NCI-H69 (cell line): ENCODE measurements at regions not wholly inside any gene's neighbourhood (a gene's known extent, or its start where the extent isn't known, plus 50 kb on each side); places are given as distances from the start of the nearest gene placed in this dataset.

Source experiments
- DNase-seq: peaks from one replicate; lab custom pipeline; 2025; lab: John Stamatoyannopoulos, UW

DNA sequence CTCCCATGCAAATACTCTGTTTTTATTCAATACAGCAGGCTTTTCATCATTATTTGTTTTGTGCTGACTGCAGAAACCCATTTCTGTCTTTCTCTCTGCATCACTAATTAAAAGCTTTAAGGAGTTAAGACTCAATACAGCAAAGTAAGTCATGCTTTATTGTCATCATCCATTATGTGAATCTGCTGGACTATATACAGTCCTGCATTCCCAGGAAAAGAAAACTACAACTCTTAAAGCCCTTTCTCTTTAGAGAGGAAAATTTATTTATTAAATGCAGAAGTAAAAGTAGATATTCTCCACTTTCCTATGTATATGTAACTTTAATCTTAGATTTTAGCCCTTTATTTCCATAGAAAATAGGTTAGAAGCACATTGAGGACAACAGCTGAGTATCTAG is 706.6 kb upstream of the RGMB start:
- DNase-seq, result no peak

DNA sequence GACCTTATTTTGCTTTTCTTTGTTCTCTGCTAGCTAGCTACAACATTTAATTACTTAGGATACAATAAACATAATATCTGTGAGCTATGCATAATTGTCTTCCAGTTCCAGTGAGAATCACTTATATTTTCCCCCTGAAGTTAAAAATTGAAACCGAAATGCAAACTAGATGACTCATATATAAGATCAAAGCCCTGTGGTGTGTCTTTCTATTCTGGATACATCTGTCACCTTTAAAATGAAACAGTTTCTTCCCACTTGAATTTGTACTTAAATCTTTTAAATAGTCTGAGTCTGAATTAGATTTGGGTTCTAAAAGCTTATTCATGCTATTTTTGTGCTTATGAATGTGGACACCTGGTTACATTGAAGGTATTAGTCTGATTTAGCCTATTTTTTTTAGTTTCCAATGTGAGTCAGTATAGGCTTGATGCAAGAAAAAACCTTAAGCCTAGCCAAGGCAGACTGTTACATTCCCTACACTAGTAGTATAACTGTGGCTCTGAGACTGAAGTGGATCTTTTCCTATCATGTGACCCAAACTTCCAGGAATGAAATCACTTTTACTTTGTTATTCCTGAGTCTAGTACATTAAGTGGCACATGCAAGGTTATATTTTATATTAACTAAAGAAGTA is 703.5 kb upstream of the RGMB start:
- no peak for DNase-seq

- DNase-seq, result no peak
Observed at GRCh38 chr5:98072921-98073320, 700.5 kb upstream of the RGMB start.

DNA sequence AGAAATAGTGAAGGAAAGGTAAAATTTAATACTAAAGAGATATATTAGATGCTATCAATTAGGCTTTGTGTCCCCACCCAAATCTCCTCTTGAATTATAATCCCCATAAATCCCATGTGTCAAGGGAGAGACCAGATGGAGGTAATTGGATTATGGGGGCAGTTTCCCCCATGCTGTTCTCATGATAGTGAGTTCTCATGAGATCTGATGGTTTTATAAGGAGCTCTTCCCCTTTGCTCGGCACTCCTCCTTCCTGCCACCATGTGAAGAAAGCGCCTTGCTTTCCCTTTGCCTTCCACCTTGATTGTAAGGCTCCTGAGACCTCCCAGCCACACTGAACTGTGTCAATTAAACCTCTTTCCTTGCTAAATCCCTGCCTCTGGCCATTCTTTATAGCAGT is 697.0 kb upstream of the RGMB start:
- DNase-seq, result no peak

DNA sequence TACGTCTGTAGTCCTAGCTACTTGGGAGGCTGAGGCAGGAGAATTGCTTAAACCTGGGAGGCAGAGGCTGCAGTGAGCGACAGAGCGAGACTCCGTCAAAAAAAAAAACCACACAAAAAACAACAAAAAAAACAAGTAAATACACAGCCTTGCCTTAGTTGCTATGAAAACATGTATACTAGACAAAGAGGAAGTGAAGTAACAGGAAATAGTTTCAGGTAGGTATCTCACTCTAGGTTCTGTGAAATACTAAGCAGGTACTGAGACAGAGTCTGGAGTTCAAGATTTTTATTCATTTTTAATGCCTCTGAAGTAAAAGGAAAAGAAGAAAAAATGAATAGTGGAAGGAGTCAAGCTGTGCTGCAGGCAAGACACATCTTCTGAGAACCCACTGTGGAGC is 687.9 kb upstream of the RGMB start:
- no peak for DNase-seq

GRCh38 chr5:98095072-98095471 is 678.4 kb upstream of the RGMB start:
- DNase-seq, result no peak

- no peak for DNase-seq
Observed at GRCh38 chr5:98096155-98096554, 677.3 kb upstream of the RGMB start.

- peak; percentile 23 for DNase-seq
Observed at GRCh38 chr5:98099448-98100105, 673.9 kb upstream of the RGMB start.

DNA sequence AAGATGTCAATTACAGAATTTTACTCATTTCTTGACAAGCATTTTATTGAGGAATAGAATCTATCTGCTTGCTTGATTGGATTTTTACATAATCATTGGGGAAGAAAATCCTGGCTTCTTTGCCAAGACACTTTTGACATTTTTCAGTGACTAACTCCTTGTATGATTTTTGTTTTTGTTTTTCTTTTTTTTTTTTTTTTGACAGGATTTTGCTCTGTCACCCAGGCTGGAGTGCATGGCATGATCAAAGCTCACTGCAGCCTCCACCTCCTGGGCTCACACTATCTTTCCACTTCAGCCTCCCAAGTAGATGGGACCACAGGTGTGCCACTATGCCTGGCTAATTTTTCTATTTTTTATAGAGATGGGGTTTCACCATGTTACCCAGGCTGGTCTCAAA is 672.3 kb upstream of the RGMB start:
- no peak for DNase-seq

- DNase-seq, result no peak
Observed at GRCh38 chr5:98102936-98103335, 670.5 kb upstream of the RGMB start.

GRCh38 chr5:98103807-98104206 is 669.7 kb upstream of the RGMB start:
- DNase-seq, result no peak

DNA sequence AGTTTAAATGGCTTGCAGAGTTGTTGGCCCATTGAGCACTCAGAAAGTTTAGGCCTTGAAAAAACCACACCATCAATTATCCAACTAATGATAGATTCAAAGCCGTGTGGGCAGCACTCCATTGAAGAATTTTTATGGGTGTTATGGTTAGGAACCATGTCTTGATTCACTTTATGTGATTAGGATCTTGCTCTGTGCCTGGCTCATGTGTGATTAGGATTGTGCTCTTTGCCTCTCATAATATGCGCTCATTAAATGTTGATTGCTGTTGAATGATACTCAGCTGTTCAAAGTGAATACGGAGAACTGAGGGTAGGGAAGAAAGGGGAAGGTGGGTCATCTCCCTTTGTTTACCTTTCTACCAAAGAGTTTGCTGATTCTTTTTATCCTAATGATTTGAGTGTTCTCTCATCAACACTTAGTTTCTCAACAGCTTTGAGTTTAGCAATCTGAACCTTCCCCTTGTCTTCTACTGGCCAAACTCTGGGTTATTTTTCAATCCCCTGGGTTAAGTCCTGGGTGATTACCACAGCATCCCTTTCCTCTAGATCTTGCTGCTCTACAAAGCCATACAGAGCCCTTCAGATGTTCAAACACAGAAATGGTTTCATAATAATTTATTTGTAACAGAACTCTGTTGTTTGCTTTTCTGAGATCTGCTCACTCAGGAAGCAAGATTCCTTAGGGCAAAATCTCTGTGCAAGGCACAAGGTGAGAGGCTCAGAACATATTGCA is 668.8 kb upstream of the RGMB start:
- DNase-seq, result no peak

GRCh38 chr5:98105681-98106080 is 667.8 kb upstream of the RGMB start:
- no peak for DNase-seq

GRCh38 chr5:98106116-98107031 is 667.1 kb upstream of the RGMB start:
- no peak for DNase-seq

- DNase-seq, result no peak
Observed at GRCh38 chr5:98108497-98108896, 665.0 kb upstream of the RGMB start.

GRCh38 chr5:98109561-98110006 is 663.9 kb upstream of the RGMB start:
- peak; percentile 13 for DNase-seq

GRCh38 chr5:98110282-98110691 is 663.2 kb upstream of the RGMB start:
- DNase-seq, result no peak

DNA sequence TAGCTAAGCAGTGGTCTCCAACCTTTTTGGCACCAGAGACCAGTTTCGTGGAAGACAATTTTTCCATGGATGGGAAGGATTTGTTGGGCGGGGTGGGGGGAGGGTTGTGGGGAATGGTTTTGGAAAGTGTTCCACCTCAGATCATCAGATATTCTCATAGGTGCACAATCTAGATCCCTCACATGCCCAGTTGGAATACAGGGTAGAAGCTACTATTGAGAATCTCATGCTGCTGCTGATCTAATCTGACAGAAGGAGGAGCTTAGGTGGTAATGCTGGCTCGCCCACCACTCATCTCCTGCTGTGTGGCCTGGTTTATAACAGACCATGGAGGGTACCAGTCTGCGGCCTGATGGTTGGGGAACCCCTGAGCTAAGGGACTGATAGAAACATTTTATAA is 662.7 kb upstream of the RGMB start:
- DNase-seq, result no peak

DNA sequence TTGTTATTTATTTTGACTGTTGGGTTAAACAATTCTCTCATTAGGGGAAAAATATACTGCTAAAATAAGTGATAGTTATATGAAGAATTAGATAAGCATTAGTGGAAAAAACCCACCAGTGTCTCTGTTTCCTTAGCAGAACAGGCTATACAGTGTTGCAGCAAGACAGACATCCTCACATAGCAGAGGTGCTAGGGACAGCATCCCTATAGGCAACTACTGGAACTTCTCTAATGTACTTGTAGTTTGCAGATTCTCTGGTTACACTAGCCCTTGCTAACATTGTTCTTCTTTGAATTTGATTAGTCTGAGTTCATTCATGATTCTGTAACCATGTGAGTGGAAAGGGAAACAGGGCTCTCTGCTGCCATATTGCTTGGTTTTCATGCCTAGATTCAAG is 661.8 kb upstream of the RGMB start:
- DNase-seq, result peak; percentile 13

DNA sequence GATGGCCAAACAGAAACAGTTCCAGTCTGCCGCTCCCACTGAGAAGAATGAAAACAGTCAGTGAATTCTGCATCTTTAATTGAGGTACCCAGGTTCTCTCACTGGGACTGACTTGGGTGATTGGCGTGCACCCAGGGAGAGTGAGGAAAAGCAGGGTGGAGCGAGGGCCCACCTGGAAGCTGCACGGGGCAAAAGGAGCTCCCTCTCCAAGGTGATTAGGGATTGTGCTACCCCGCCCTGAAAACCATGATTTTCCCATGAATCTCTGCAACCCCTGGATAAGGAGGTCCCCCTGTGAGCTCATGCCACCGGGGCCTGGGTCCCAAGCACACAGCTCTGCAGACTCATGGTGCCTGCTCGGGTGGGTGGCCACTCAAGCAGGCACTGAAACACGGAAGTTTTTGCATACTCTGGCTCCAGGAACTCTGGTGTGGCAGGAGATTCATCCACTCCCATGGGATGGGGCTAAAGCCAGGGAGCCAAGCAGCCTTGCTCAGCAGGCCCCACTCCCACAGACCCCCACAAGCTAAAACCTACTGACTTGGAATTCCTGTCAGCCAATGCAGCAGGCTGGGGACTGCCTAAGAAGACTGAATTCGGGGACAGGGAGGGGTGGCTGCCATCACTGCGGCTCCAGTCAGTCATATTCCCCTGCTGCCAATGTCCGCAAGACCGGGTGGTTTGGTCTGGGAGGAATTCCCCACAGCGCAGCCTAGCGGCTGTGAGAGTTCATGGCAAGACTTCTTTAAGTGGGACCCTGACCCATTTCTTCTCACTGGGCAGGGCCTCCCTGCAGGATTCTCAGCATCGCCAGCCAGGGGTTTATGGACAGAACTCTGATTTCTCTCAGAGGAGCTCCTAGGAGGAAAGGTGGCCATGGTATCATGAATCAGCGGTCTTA is 652.2 kb upstream of the RGMB start:
- DNase-seq, result no peak

- peak; percentile 49 for DNase-seq
Observed at GRCh38 chr5:98128271-98128670, 645.2 kb upstream of the RGMB start.
